Stomach (tissue), 8 donors: ENCODE measurements at regions not wholly inside any gene's neighbourhood (a gene's known extent, or its start where the extent isn't known, plus 50 kb on each side); places are given as distances from the start of the nearest gene placed in this dataset.

Source experiments
- DNase-seq, 2 donors: peaks; one replicate each; pipeline versions ENCODE4 v3.0.0 to v3.0.0-alpha.2; 2013 to 2019
- H3K27ac ChIP-seq, 5 donors: fragments of 200-600 bp in 4 of 5; sonication (generic) in 4 of 5; one replicate each; pipeline ENCODE4 v1.5.1; 2013 to 2019; ENCODE audit warnings: mild to moderate bottlenecking in 1 of 5, moderate library complexity in 1 of 5
- H3K27me3 ChIP-seq, 3 donors: fragments of 200-600 bp; sonication (generic); one replicate each; pipeline ENCODE4 v1.5.1; 2017 to 2019; ENCODE audit warnings: mixed run types in 1 of 3
- H3K36me3 ChIP-seq, 4 donors: fragments of 200-600 bp; sonication (generic); 1 replicate in 3 of 4; 2 replicates in 1 of 4; pipeline ENCODE4 v1.5.1; 2016 to 2019
- H3K4me1 ChIP-seq, 4 donors: fragments of 200-600 bp; sonication (generic); one replicate each; pipeline ENCODE4 v1.5.1; 2016 to 2019
- H3K4me3 ChIP-seq, 4 donors: fragments of 200-600 bp; sonication (generic) in 3 of 4; one replicate each; pipeline ENCODE4 v1.5.1; 2016 to 2019; ENCODE audit warnings: mild to moderate bottlenecking in 1 of 4
- H3K9me3 ChIP-seq, 4 donors: fragments of 200-600 bp; sonication (generic); one replicate each; pipeline ENCODE4 v1.5.1; 2016 to 2019
- CTCF ChIP-seq, 7 experiments: fragments of 450-650 bp in 4 of 7; fragments of 200-600 bp in 3 of 7; sonication (generic) in 3 of 7; IDR thresholded peaks; one replicate each; pipeline ENCODE4 v1.5.1; 2016 to 2019; ENCODE audit warnings: antibody characterized with exemption in 7 of 7, control low read depth in 2 of 7, mild to moderate bottlenecking in 1 of 7
- EP300 ChIP-seq: sonication (generic); formaldehyde crosslinking; IDR thresholded peaks from one replicate; pipeline ENCODE4 v1.6.1; 2017; ENCODE audit warnings: antibody characterized with exemption
- POLR2A ChIP-seq, 4 donors: fragments of 450-650 bp; IDR thresholded peaks; one replicate each; pipeline ENCODE4 v1.6.1; 2016; ENCODE audit warnings: antibody characterized with exemption in 4 of 4, control low read depth in 2 of 4, mild to moderate bottlenecking in 1 of 4, moderate library complexity in 1 of 4
- POLR2AphosphoS5 ChIP-seq, 3 donors: sonication (generic); formaldehyde crosslinking; IDR thresholded peaks; one replicate each; pipeline ENCODE4 v1.6.1; 2016; ENCODE audit warnings: antibody characterized with exemption in 3 of 3
- WGBS, 5 donors: extraction: QIAGEN DNeasy Blood & Tissue Kit in 3 of 5; methylation state at CpG; one replicate each; pipeline versions ENCODE4 v1.1.5 to v1.1.7; 2013 to 2018; 5-methylcytosine and 5-hydroxymethylcytosine counted together
- intact Hi-C: fragments of 100-400 bp; cut with DNase I; formaldehyde crosslinking; loops from one replicate; pipeline ENCODE4 v1.15.1; 2023; ENCODE audit warnings: low total_unique reads
- donor health status: healthy with polysubstance abuse.
- donor health status: Bipolar disorder and iron deficiency.
- donor health status: healthy.

GRCh38 chr7:47094462-47094861 lies 487.4 kb downstream of the TNS3 start:
- TF ChIP-seq POLR2A (IDR thresholded peaks at IDR 0.05) (no peak), EP300 (no peak), CTCF (IDR thresholded peaks at IDR 0.05) (no peak), POLR2AphosphoS5 (IDR thresholded peaks at IDR 0.05) (no peak)
- no peak overlapping the region for H3K4me3 ChIP-seq
- H3K27ac ChIP-seq: no peak overlapping the region
- H3K4me1 ChIP-seq: no peaks in the 10 kb centered on the region
- H3K27me3 ChIP-seq: no peaks in the 10 kb centered on the region
- no peak for DNase-seq
- 90 to 94% (median 93%) methylated on average over 7 of the region's 7 CpGs for WGBS, 5 donors
- H3K9me3 ChIP-seq: no peaks in the 10 kb centered on the region
- no peaks in the 10 kb centered on the region for H3K36me3 ChIP-seq
- intact Hi-C loops: no loop called here

- H3K9me3 ChIP-seq: no peaks in the 10 kb centered on the region
- no peak for DNase-seq
- H3K27me3 ChIP-seq: no peaks in the 10 kb centered on the region
- no peak overlapping the region for H3K4me3 ChIP-seq
- WGBS, 5 donors: 84 to 92% (median 87%) methylated on average over 7 of the region's 7 CpGs
- H3K36me3 ChIP-seq: no peaks in the 10 kb centered on the region
- H3K4me1 ChIP-seq: peaks cover 0 to 6% (median 3%) of the 10 kb centered on the region in 4 donors
- no peak for TF ChIP-seq EP300
- no peak for TF ChIP-seq POLR2A (IDR thresholded peaks at IDR 0.05)
- TF ChIP-seq CTCF (IDR thresholded peaks at IDR 0.05): no peak
- TF ChIP-seq POLR2AphosphoS5 (IDR thresholded peaks at IDR 0.05): no peak
- no peak overlapping the region for H3K27ac ChIP-seq
- intact Hi-C loops: no loop called here
These were observed 488.3 kb downstream of the TNS3 start for GRCh38 chr7:47093320-47094234.

- Histone ChIP-seq H3K4me1 (peaks cover 0 to 10% (median 3%) of the 10 kb centered on the region in 4 donors), H3K9me3 (no peaks in the 10 kb centered on the region), H3K36me3 (no peaks in the 10 kb centered on the region), H3K4me3 (no peak overlapping the region), H3K27ac (no peak overlapping the region), H3K27me3 (no peaks in the 10 kb centered on the region)
- intact Hi-C loops: no loop called here
- TF ChIP-seq POLR2AphosphoS5 (IDR thresholded peaks at IDR 0.05) (no peak), CTCF (IDR thresholded peaks at IDR 0.05) (no peak), EP300 (no peak), POLR2A (IDR thresholded peaks at IDR 0.05) (no peak)
- no peak for DNase-seq
These were observed 489.6 kb downstream of the TNS3 start for GRCh38 chr7:47092336-47092735.

GRCh38 chr7:47091141-47091540 lies 490.8 kb downstream of the TNS3 start:
- Histone ChIP-seq H3K4me3 (no peak overlapping the region), H3K36me3 (no peaks in the 10 kb centered on the region), H3K27ac (no peak overlapping the region), H3K27me3 (no peaks in the 10 kb centered on the region), H3K4me1 (peaks cover 0 to 10% (median 3%) of the 10 kb centered on the region in 4 donors), H3K9me3 (no peaks in the 10 kb centered on the region)
- intact Hi-C loops: no loop called here
- WGBS, 5 donors: 65 to 81% (median 72%) methylated on average over 3 of the region's 3 CpGs
- no peak for TF ChIP-seq POLR2A (IDR thresholded peaks at IDR 0.05)
- DNase-seq: no peak

- H3K4me1 ChIP-seq: peaks cover 0 to 10% (median 3%) of the 10 kb centered on the region in 4 donors
- no peak for DNase-seq
- TF ChIP-seq POLR2AphosphoS5 (IDR thresholded peaks at IDR 0.05) (no peak), CTCF (IDR thresholded peaks at IDR 0.05) (no peak), POLR2A (IDR thresholded peaks at IDR 0.05) (no peak), EP300 (no peak)
- WGBS, 5 donors: 75 to 80% (median 77%) methylated on average over 6 of the region's 6 CpGs
- no peaks in the 10 kb centered on the region for H3K36me3 ChIP-seq
- H3K27ac ChIP-seq: no peak overlapping the region
- H3K27me3 ChIP-seq: no peaks in the 10 kb centered on the region
- intact Hi-C loops: loop anchor here (5.0 kb wide), 1 partner anchor 1172 kb away; no protein-coding TSS in a partner anchor
- H3K9me3 ChIP-seq: no peaks in the 10 kb centered on the region
- no peak overlapping the region for H3K4me3 ChIP-seq
These were observed 492.4 kb downstream of the TNS3 start for GRCh38 chr7:47089461-47089860.
